Effector memory CD4-positive, alpha-beta T cell (primary cell): ENCODE measurements at regions not wholly inside any gene's neighbourhood (a gene's known extent, or its start where the extent isn't known, plus 50 kb on each side); places are given as distances from the start of the nearest gene placed in this dataset.

Source experiments
- DNase-seq, 3 donors: peaks; one replicate each; pipeline ENCODE4 v3.0.0-alpha.2; 2020
- H3K27ac ChIP-seq: 2 replicates; pipeline ENCODE4 v1.7.0; 2013; ENCODE audit warnings: mild to moderate bottlenecking, low read length, moderate library complexity; ENCODE audit not compliant: insufficient read depth, poor library complexity, severe bottlenecking
- H3K27me3 ChIP-seq: replicated peaks from 2 replicates; pipeline ENCODE4 v1.7.0; 2013; ENCODE audit warnings: mild to moderate bottlenecking, low read length; ENCODE audit not compliant: insufficient read depth, control insufficient read depth, poor library complexity, severe bottlenecking
- H3K36me3 ChIP-seq: 2 replicates; pipeline ENCODE4 v1.7.0; 2013; ENCODE audit warnings: mild to moderate bottlenecking, low read length, moderate library complexity; ENCODE audit not compliant: control insufficient read depth, insufficient read depth
- H3K4me1 ChIP-seq: 2 replicates; pipeline ENCODE4 v1.7.0; 2013; ENCODE audit warnings: low read length, mild to moderate bottlenecking; ENCODE audit not compliant: control insufficient read depth, insufficient read depth, poor library complexity, severe bottlenecking
- H3K4me3 ChIP-seq: 2 replicates; pipeline ENCODE4 v1.7.0; 2013; ENCODE audit warnings: low read length, low read depth, mild to moderate bottlenecking; ENCODE audit not compliant: insufficient read depth, poor library complexity, severe bottlenecking
- H3K9me3 ChIP-seq: 2 replicates; pipeline ENCODE4 v1.7.0; 2013; ENCODE audit warnings: mild to moderate bottlenecking, low read length, moderate library complexity; ENCODE audit not compliant: control insufficient read depth

- Histone ChIP-seq H3K4me3 (no peak overlapping the region), H3K9me3 (no peaks in the 10 kb centered on the region), H3K4me1 (no peaks in the 10 kb centered on the region), H3K27me3 (no peaks in the 10 kb centered on the region), H3K27ac (no peak overlapping the region), H3K36me3 (no peaks in the 10 kb centered on the region)
- DNase-seq: no peak
Observed at GRCh38 chr2:234840336-234840735, 111.5 kb upstream of the SH3BP4 start.

DNA sequence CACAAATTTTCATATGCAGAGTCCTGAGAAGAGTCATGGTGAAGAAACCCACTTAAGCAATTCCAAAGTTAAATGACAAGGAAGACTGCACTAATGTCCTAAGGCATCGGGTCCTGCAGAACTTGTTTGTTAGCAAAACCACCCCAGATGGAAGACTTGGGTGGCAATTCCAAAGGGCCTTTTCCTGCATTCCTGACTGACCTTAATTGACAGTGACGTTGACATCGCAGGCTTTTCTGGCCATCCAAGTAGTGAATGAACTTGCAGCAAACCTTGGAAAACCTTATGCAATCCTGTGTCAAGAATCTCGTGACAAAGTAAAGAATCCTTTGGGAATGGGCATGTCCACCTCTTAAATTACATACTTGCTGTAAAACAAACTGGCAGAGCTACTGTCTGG is 112.5 kb upstream of the SH3BP4 start:
- no peak for DNase-seq
- Histone ChIP-seq H3K9me3 (no peaks in the 10 kb centered on the region), H3K36me3 (no peaks in the 10 kb centered on the region), H3K4me1 (no peaks in the 10 kb centered on the region), H3K4me3 (no peak overlapping the region), H3K27me3 (no peaks in the 10 kb centered on the region), H3K27ac (no peak overlapping the region)

- Histone ChIP-seq H3K4me1 (no peaks in the 10 kb centered on the region), H3K9me3 (no peaks in the 10 kb centered on the region), H3K27me3 (no peaks in the 10 kb centered on the region), H3K4me3 (no peak overlapping the region), H3K27ac (no peak overlapping the region), H3K36me3 (no peaks in the 10 kb centered on the region)
- no peak for DNase-seq
Observed at GRCh38 chr2:234836271-234836670, 115.5 kb upstream of the SH3BP4 start.

- H3K4me1 ChIP-seq: no peaks in the 10 kb centered on the region
- no peaks in the 10 kb centered on the region for H3K27me3 ChIP-seq
- H3K36me3 ChIP-seq: no peaks in the 10 kb centered on the region
- H3K9me3 ChIP-seq: no peaks in the 10 kb centered on the region
- no peak overlapping the region for H3K4me3 ChIP-seq
- no peak for DNase-seq
- H3K27ac ChIP-seq: no peak overlapping the region
Observed at GRCh38 chr2:234835738-234836137, 116.1 kb upstream of the SH3BP4 start.

DNA sequence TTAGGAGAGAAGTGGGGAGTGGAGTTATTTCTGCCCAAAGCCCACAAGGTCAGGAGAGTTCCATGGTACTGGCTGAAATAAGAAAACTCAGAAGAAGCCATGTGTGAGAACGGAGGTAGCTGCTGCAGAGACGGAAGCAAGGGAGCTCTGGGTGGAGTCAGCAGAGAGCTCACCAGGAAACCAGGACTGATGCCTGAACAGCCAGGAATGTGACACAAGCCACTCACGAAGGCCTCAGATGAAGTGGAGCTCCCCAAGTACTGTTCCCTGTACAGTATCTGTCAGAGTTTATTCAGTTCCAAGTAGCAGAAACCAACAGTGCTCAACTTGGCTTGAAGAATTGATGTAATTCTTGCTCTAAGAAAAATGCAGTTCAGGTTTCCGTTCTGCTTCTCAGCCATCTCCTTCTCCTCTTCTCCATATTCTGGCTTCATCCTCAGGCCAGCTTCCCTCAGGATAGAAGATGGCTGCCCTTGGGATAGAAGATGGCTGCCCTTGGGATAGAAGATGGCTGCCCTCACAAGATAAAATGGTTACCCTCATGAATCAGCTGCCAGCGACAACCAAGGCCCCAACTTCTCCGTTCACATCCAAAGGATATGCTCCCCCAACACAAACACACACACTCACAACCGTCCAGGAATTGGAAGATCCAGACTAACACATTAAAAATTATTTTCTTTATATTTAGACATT is 117.4 kb upstream of the SH3BP4 start:
- Histone ChIP-seq H3K36me3 (no peaks in the 10 kb centered on the region), H3K9me3 (no peaks in the 10 kb centered on the region), H3K27ac (no peak overlapping the region), H3K27me3 (no peaks in the 10 kb centered on the region), H3K4me3 (no peak overlapping the region), H3K4me1 (no peaks in the 10 kb centered on the region)
- no peak for DNase-seq

DNA sequence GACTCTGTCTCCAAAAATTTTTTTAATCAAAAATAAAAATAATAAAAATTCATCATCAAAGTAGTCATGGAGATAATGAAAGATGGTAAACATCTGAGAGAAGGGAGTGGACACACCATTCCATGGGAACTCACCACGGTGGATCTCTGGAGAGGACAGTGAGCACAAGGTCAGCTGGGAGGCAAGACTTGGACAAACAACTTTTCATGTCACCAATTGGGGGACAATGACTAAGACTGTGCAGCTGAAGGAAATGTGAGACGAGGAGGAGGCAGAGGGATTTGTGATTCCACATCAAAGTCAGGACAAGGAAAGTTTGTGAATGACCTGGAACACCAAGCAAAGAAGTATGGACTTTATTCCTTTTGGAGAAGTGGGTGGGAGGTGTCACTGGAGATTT is 121.0 kb upstream of the SH3BP4 start:
- Histone ChIP-seq H3K27me3 (no peaks in the 10 kb centered on the region), H3K9me3 (no peaks in the 10 kb centered on the region), H3K36me3 (no peaks in the 10 kb centered on the region), H3K4me3 (no peak overlapping the region), H3K4me1 (no peaks in the 10 kb centered on the region), H3K27ac (no peak overlapping the region)
- no peak for DNase-seq

- no peaks in the 10 kb centered on the region for H3K36me3 ChIP-seq
- no peak overlapping the region for H3K4me3 ChIP-seq
- no peak for DNase-seq
- H3K27me3 ChIP-seq: no peaks in the 10 kb centered on the region
- H3K27ac ChIP-seq: no peak overlapping the region
- H3K9me3 ChIP-seq: no peaks in the 10 kb centered on the region
- no peaks in the 10 kb centered on the region for H3K4me1 ChIP-seq
Observed at GRCh38 chr2:234829074-234829455, 122.8 kb upstream of the SH3BP4 start.

DNA sequence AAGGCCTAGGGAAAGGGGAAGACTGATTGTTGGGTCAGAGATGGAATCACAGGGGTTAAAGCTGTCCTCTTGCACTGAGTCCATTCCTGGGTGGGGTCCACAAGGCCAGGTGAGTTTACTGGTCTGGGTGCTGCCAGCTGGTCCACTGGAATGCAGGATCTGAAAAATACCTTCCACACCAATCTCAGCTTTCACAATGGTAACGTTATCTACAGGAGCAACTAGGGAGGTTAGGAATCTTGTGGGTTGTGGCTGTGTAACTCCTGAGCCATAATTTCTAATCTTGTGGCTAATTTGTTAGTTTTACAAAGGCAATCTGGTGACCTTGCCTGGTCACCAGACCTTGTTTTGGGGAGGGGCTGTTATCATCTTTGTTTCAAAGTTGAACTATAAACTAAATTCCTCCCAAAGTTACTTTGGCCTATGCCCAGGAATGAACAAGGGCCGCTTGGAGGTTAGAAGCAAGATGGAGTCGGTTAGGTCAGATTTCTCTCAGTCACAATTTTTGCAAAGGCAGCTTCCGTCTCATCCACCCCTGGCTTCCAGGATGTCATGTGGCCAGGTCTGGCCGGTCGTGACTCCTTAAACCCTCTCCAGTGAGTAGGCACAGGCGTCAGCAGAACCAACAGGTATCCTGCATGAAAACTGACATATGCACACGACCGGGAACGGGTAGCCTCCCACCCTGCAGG is 123.3 kb upstream of the SH3BP4 start:
- no peaks in the 10 kb centered on the region for H3K27me3 ChIP-seq
- DNase-seq: no peak
- no peaks in the 10 kb centered on the region for H3K9me3 ChIP-seq
- H3K27ac ChIP-seq: no peak overlapping the region
- H3K4me1 ChIP-seq: no peaks in the 10 kb centered on the region
- H3K36me3 ChIP-seq: no peaks in the 10 kb centered on the region
- H3K4me3 ChIP-seq: no peak overlapping the region

DNA sequence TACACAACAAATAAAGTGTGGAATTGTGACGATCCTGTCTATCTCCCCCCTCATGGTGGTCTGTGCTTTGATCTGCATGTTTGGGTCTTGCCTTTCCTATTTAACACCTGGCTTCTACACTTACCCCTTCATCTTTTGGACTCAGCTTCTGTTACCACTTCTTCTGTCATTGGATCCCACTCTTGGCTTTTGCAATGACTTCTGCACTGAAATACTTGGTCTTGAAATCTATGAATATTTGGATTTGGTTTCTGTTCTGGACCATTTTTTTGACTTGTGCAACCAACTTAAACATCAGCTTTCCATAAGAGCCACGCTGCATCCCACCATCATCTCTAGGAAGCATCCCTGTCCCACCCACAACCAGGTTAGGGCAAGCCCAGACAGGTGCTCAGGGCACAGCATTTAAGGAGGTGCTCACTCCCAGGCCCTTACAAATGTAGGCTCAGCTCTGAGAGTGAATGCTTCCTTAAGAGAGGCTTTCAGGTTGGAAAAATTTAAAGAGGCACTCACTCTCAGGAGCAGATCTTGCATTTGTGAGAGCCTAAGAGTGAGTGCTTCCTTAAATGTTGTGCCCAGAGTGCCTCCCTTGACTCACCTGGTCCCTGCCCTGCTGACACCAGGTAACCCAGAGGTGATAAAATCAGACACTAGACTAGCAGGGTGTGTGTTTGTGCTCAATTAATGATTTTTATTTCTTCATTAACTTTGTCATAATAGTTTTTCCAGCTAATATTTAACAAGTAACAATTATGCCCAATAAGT is 124.5 kb upstream of the SH3BP4 start:
- DNase-seq: no peak
- Histone ChIP-seq H3K4me3 (no peak overlapping the region), H3K27ac (no peak overlapping the region), H3K4me1 (no peaks in the 10 kb centered on the region), H3K27me3 (no peaks in the 10 kb centered on the region), H3K9me3 (no peaks in the 10 kb centered on the region), H3K36me3 (no peaks in the 10 kb centered on the region)

DNA sequence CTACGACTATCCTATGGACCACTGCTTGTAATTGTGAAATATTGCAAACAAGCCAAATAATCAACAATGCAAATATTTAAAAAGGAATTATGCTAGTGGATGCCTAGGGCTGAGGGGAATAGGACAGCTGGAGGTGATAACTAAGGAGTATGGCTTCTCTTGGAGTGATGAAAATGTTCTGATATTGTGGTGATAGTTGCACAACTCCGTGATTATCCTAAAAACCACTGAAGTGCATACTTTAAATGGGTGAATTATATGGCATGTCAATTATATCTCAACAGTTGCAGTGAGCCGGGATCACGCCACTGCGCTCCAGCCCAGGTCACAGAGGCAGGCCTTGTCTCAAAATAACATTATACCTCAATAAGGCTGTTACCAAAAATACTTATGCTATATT is 125.1 kb upstream of the SH3BP4 start:
- no peak overlapping the region for H3K27ac ChIP-seq
- no peaks in the 10 kb centered on the region for H3K9me3 ChIP-seq
- no peak overlapping the region for H3K4me3 ChIP-seq
- H3K27me3 ChIP-seq: no peaks in the 10 kb centered on the region
- DNase-seq: no peak
- no peaks in the 10 kb centered on the region for H3K36me3 ChIP-seq
- no peaks in the 10 kb centered on the region for H3K4me1 ChIP-seq
